Kidney tubule cell (primary cell): ENCODE measurements at regions not wholly inside any gene's neighbourhood (a gene's known extent, or its start where the extent isn't known, plus 50 kb on each side); places are given as distances from the start of the nearest gene placed in this dataset.
"Not testable (repeated sequence)": the region's sequence is repeated elsewhere in the genome, so short reads cannot be mapped to it uniquely, and the experiment has no call there.

ENCODE experiments used
- DNase-seq: peaks from one replicate; pipeline ENCODE4 v3.0.0-alpha.2; 2018; ENCODE audit warnings: low spot score

GRCh38 chr6:103578115-103578514 is 1281.6 kb downstream of the HACE1 start:
- DNase-seq = no peak

- DNase-seq = no peak
Observed at GRCh38 chr6:103570431-103570830, 1289.3 kb downstream of the HACE1 start.

- no peak for DNase-seq
Observed at GRCh38 chr6:103554911-103555310, 1304.8 kb downstream of the HACE1 start.

GRCh38 chr6:103538381-103538780 is 1321.3 kb downstream of the HACE1 start:
- no peak for DNase-seq

- DNase-seq = no peak
Observed at GRCh38 chr6:103534814-103535213, 1324.9 kb downstream of the HACE1 start.

- no peak for DNase-seq
Observed at GRCh38 chr6:103534095-103534494, 1325.6 kb downstream of the HACE1 start.

- no peak for DNase-seq
Observed at GRCh38 chr6:103522045-103522444, 1337.7 kb downstream of the HACE1 start.

GRCh38 chr6:103516336-103516735 is 1343.4 kb downstream of the HACE1 start:
- DNase-seq = no peak

GRCh38 chr6:103507052-103507451 is 1352.7 kb downstream of the HACE1 start:
- DNase-seq = no peak

GRCh38 chr6:103505155-103505518 is 1354.6 kb downstream of the HACE1 start:
- no peak for DNase-seq

GRCh38 chr6:103504501-103505154 is 1355.1 kb downstream of the HACE1 start:
- no peak for DNase-seq

- DNase-seq = not testable (repeated sequence)
Observed at GRCh38 chr6:103496588-103496987, 1363.1 kb downstream of the HACE1 start.

GRCh38 chr6:103456652-103457051 is 1403.1 kb downstream of the HACE1 start:
- no peak for DNase-seq

- DNase-seq = no peak
Observed at GRCh38 chr6:103455275-103455674, 1404.4 kb downstream of the HACE1 start.

GRCh38 chr6:103409475-103409874 is 1450.2 kb downstream of the HACE1 start:
- no peak for DNase-seq

- no peak for DNase-seq
Observed at GRCh38 chr6:103405321-103405720, 1454.4 kb downstream of the HACE1 start.

GRCh38 chr6:103404799-103405198 is 1454.9 kb downstream of the HACE1 start:
- no peak for DNase-seq

GRCh38 chr6:103396768-103397167 is 1463.0 kb downstream of the HACE1 start:
- DNase-seq = no peak

- no peak for DNase-seq
Observed at GRCh38 chr6:103379272-103379671, 1480.4 kb downstream of the HACE1 start.

- no peak for DNase-seq
Observed at GRCh38 chr6:103367212-103367611, 1492.5 kb downstream of the HACE1 start.

GRCh38 chr6:103356531-103356930 is 1503.2 kb downstream of the HACE1 start:
- no peak for DNase-seq

GRCh38 chr6:103344554-103345163 is 1515.1 kb downstream of the HACE1 start:
- no peak for DNase-seq

- DNase-seq = no peak
Observed at GRCh38 chr6:103335412-103335811, 1524.3 kb downstream of the HACE1 start.
